GM12878 (cell line): ENCODE measurements at regions not wholly inside any gene's neighbourhood (a gene's known extent, or its start where the extent isn't known, plus 50 kb on each side); places are given as distances from the start of the nearest gene placed in this dataset.

Experiments used
- ATAC-seq: fragments of 200-7000 bp; cut with Tn5 transposase; 3 replicates; pipeline ENCODE4 v1.9.1; 2020; ENCODE audit warnings: mild to moderate bottlenecking, moderate library complexity
- BruUV-seq: library from RNA; stranded (reverse); fragments of 400-500 nt; replicated peaks from 2 replicates; lab custom pipeline; 2021; lab: Mats Ljungman, UMichigan
- CTCF ChIA-PET: fragments of 300-600 bp; sonication (Branson Sonifier 250); formaldehyde crosslinking; extraction: SDS; loops from one replicate; lab custom pipeline; 2021; ENCODE audit warnings: inconsistent platforms; lab: Yijun Ruan, JAX
- POLR2A ChIA-PET: fragments of 350-600 bp; formaldehyde crosslinking; extraction: SDS; loops from one replicate; lab custom pipeline; 2021; ENCODE audit warnings: inconsistent platforms; lab: Charles Lee
- RAD21 ChIA-PET: fragments of 300-600 bp; sonication (Branson Sonifier 250); formaldehyde crosslinking; loops from one replicate; lab custom pipeline; 2023; ENCODE audit warnings: antibody characterized with exemption; ENCODE audit not compliant: unreplicated experiment; lab: Charles Lee
- SMC1A ChIA-PET: fragments of 300-600 bp; sonication (Branson Sonifier 250); formaldehyde crosslinking; loops from one replicate; lab custom pipeline; 2023; ENCODE audit not compliant: unreplicated experiment, uncharacterized antibody; lab: Charles Lee
- DNase-seq: peaks from one replicate; pipeline ENCODE4 v3.0.0-alpha.2; 2011; ENCODE audit warnings: low read depth, low spot score
- FAIRE-seq: peaks from 3 replicates; lab custom pipeline; 2011; peaks lifted over from hg19 to GRCh38; lab: Jason Lieb, UNC
- H2AFZ ChIP-seq: 2 replicates; pipeline ENCODE4 v1.6.0; 2011; ENCODE audit warnings: low read depth, low read length, control low read depth; ENCODE audit not compliant: control insufficient read depth
- H3K27ac ChIP-seq: 2 replicates; pipeline ENCODE4 v1.5.1; 2011; ENCODE audit warnings: control low read depth; ENCODE audit not compliant: control insufficient read depth, insufficient read depth
- H3K27me3 ChIP-seq, 2 experiments: replicated peaks in 1 of 2; 2 replicates each; pipeline versions ENCODE4 v1.6.0 to v1.6.1; 2011; ENCODE audit warnings: low read length in 1 of 2; ENCODE audit not compliant: control insufficient read depth in 2 of 2, insufficient read depth in 2 of 2
- H3K36me3 ChIP-seq, 2 experiments: 2 replicates each; pipeline ENCODE4 v1.5.1; 2011; ENCODE audit warnings: low read length in 1 of 2; ENCODE audit not compliant: control insufficient read depth in 2 of 2, insufficient read depth in 2 of 2
- H3K4me1 ChIP-seq: 2 replicates; pipeline ENCODE4 v1.6.1; 2011; ENCODE audit warnings: mild to moderate bottlenecking, low read length, moderate library complexity, mixed read lengths; ENCODE audit not compliant: control insufficient read depth, insufficient read depth
- H3K4me2 ChIP-seq: 2 replicates; pipeline ENCODE4 v1.6.0; 2011; ENCODE audit warnings: control low read depth; ENCODE audit not compliant: control insufficient read depth, insufficient read depth
- H3K4me3 ChIP-seq: fragments of 200-600 bp; sonication (generic); 2 replicates; pipeline ENCODE4 v1.5.1; 2016
- H3K79me2 ChIP-seq: 2 replicates; pipeline ENCODE4 v1.6.0; 2011; ENCODE audit warnings: low read length; ENCODE audit not compliant: control insufficient read depth, insufficient read depth
- H3K9ac ChIP-seq: 2 replicates; pipeline ENCODE4 v1.8.0; 2011; ENCODE audit warnings: low read length, control low read depth, mixed read lengths; ENCODE audit not compliant: control insufficient read depth, insufficient read depth
- H3K9me3 ChIP-seq: replicated peaks from 3 replicates; pipeline ENCODE4 v1.5.1; 2011; ENCODE audit warnings: mild to moderate bottlenecking, low read length; ENCODE audit not compliant: control insufficient read depth, insufficient read depth
- H4K20me1 ChIP-seq: 2 replicates; pipeline ENCODE4 v1.6.0; 2011; ENCODE audit not compliant: control insufficient read depth, insufficient read depth
- E2F8 ChIP-seq: fragments of 450-650 bp; IDR thresholded peaks from 2 replicates; pipeline ENCODE4 v1.6.1; 2018; ENCODE audit warnings: mild to moderate bottlenecking, low read depth, moderate library complexity; ENCODE audit not compliant: partially characterized antibody
- FOXM1 ChIP-seq: IDR thresholded peaks from 2 replicates; pipeline ENCODE4 v1.6.1; 2012; ENCODE audit warnings: low read depth, mild to moderate bottlenecking, inconsistent platforms, low read length, moderate library complexity
- NFYA ChIP-seq: IDR thresholded peaks from 2 replicates; pipeline ENCODE4 v1.6.1; 2011; ENCODE audit warnings: low read depth, mild to moderate bottlenecking, low read length, improper control_type of control experiment, borderline replicate concordance
- NKRF ChIP-seq: fragments of 450-650 bp; conservative IDR thresholded peaks from 2 replicates; pipeline ENCODE4 v1.6.1; 2017; ENCODE audit warnings: mild to moderate bottlenecking, moderate library complexity
- PAX5 ChIP-seq: IDR thresholded peaks from 2 replicates; pipeline ENCODE4 v1.6.1; 2011; ENCODE audit warnings: low read depth, low read length, borderline replicate concordance
- PRDM15 ChIP-seq: fragments of 450-650 bp; formaldehyde crosslinking; IDR thresholded peaks from 2 replicates; pipeline ENCODE4 v1.4.0; 2020; ENCODE audit warnings: mild to moderate bottlenecking, moderate library complexity
- RUNX3 ChIP-seq: IDR thresholded peaks from 2 replicates; pipeline ENCODE4 v1.6.1; 2012; ENCODE audit warnings: low read length, inconsistent platforms
- WRNIP1 ChIP-seq: IDR thresholded peaks from 2 replicates; pipeline ENCODE4 v1.6.1; 2011; ENCODE audit warnings: low read depth, low read length, improper control_type of control experiment, borderline replicate concordance
- ZNF592 ChIP-seq: fragments of 450-650 bp; IDR thresholded peaks from 2 replicates; pipeline ENCODE4 v1.6.1; 2017; ENCODE audit warnings: mild to moderate bottlenecking, moderate library complexity
- ZZZ3 ChIP-seq: IDR thresholded peaks from 2 replicates; pipeline ENCODE4 v1.6.1; 2011; ENCODE audit warnings: low read depth; ENCODE audit not compliant: control insufficient read depth, insufficient read length
- WGBS: methylation state at CpG from one replicate; pipeline ENCODE4 v1.1.6; 2016; ENCODE audit warnings: low lambda C conversion rate; ENCODE audit not compliant: insufficient replicate concordance, insufficient coverage; ENCODE audit errors: missing lambda C conversion rate; 5-methylcytosine and 5-hydroxymethylcytosine counted together
- in situ Hi-C: fragments of 300-500 bp; cut with MboI; formaldehyde crosslinking; loops from 9 replicates; pipeline ENCODE4 v1.14.3; 2018; ENCODE audit warnings: mixed read lengths
- intact Hi-C: fragments of 100-400 bp; cut with micrococcal nuclease; formaldehyde crosslinking; loops from one replicate; pipeline ENCODE4 v1.14.2; 2022; ENCODE audit not compliant: unreplicated experiment

GRCh38 chr6:149223904-149224351 is 93.6 kb upstream of the TAB2 start (continued):
- TF ChIP-seq WRNIP1 (no peak), PAX5 (no peak), NKRF (no peak), E2F8 (no peak), ZZZ3 (no peak)

- Histone ChIP-seq H3K9me3 (no peaks in the 10 kb centered on the region), H4K20me1 (no peaks in the 10 kb centered on the region), H3K27ac (no peak overlapping the region), H3K36me3 (no peaks in the 10 kb centered on the region), H2AFZ (no peak overlapping the region), H3K4me1 (no peaks in the 10 kb centered on the region), H3K9ac (no peak overlapping the region), H3K27me3 (no peaks in the 10 kb centered on the region), H3K4me2 (no peak overlapping the region), H3K79me2 (no peaks in the 10 kb centered on the region), H3K4me3 (no peak overlapping the region)
- ChIA-PET CTCF (no interaction called here), RAD21 (no interaction called here), POLR2A (interaction anchor here (0.6 kb wide), 2 partner anchors 8 to 126 kb away, joined by 5 to 6 read pairs; no protein-coding TSS in a partner anchor), SMC1A (interaction anchor here (1.0 to 2.0 kb wide), 5 partner anchors 12 to 207 kb away, joined by 3 to 8 read pairs (median 3); no protein-coding TSS in a partner anchor)
- intact Hi-C loops (no loop called here), in situ Hi-C loops (no loop called here)
- FAIRE-seq (no peak), DNase-seq (no peak), ATAC-seq (no peak)
- WGBS, result 89% methylated on average over 6 of the region's 6 CpGs
- no TSS peak for BruUV-seq
- TF ChIP-seq ZNF592, result no peak
- no peak for TF ChIP-seq FOXM1
- TF ChIP-seq NFYA, result no peak
- no peak for TF ChIP-seq RUNX3
- no peak for TF ChIP-seq PRDM15 (CRISPR knock-in tag)
These were observed 93.1 kb upstream of the TAB2 start for GRCh38 chr6:149224399-149224798.
